Rectal smooth muscle tissue (tissue), 1 donor: ENCODE measurements at regions not wholly inside any gene's neighbourhood (a gene's known extent, or its start where the extent isn't known, plus 50 kb on each side); places are given as distances from the start of the nearest gene placed in this dataset.

ENCODE experiments used
- H3K27ac ChIP-seq: one replicate; pipeline ENCODE4 v1.7.0; 2013; ENCODE audit warnings: low read depth, low read length, inconsistent platforms
- H3K27me3 ChIP-seq: one replicate; pipeline ENCODE4 v1.7.0; 2013; ENCODE audit warnings: low read length; ENCODE audit not compliant: control insufficient read depth, insufficient read depth
- H3K36me3 ChIP-seq: one replicate; pipeline ENCODE4 v1.7.0; 2013; ENCODE audit warnings: low read length; ENCODE audit not compliant: control insufficient read depth, insufficient read depth
- H3K4me1 ChIP-seq: one replicate; pipeline ENCODE4 v1.7.0; 2013; ENCODE audit warnings: low read length; ENCODE audit not compliant: control insufficient read depth, insufficient read depth
- H3K4me3 ChIP-seq: one replicate; pipeline ENCODE4 v1.7.0; 2013; ENCODE audit warnings: low read length
- H3K9ac ChIP-seq: one replicate; pipeline ENCODE4 v1.7.0; 2013; ENCODE audit warnings: low read length

DNA sequence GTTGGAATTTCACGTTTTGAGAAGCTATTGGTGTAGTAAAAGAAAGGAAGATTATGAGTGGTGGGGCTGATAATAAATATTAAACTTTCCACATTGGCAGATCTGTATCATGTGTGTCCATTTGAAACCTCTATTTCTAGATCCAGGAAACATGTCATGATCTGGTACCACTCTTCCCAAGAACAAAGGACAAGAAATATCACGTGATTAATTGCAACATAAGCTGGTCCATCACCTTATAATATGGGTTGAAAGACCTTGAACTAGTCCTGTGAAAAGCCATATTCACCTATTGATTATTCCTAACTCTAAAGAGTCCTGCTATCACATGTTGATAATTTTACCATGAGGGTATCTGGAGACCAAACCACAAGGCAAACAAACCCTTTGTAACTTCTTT lies 335.3 kb upstream of the SMIM21 start:
- H3K4me1 ChIP-seq = no peaks in the 10 kb centered on the region
- no peak overlapping the region for H3K27ac ChIP-seq
- H3K27me3 ChIP-seq = no peaks in the 10 kb centered on the region
- H3K4me3 ChIP-seq = no peak overlapping the region
- H3K9ac ChIP-seq = no peak overlapping the region
- no peaks in the 10 kb centered on the region for H3K36me3 ChIP-seq

DNA sequence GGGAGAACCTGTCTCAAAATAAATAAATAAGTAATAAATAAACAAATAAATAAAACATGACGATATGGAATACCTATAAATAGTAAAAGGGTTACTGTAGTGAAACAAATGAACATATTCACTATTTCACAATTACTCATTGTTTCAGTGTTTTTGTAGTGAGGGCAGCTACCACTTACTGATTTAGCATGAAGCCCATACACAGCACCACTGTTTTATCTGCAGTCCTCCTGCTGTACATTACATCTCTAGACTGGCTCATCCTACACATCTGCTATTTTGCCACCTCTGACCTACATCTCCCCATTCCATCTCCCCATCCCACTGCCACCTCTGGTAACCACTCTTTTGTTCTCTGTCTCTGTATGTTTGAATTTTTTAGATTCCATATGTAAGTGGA lies 332.7 kb upstream of the SMIM21 start:
- Histone ChIP-seq H3K27me3 (no peaks in the 10 kb centered on the region), H3K4me3 (no peak overlapping the region), H3K4me1 (no peaks in the 10 kb centered on the region), H3K9ac (no peak overlapping the region), H3K27ac (no peak overlapping the region), H3K36me3 (no peaks in the 10 kb centered on the region)

DNA sequence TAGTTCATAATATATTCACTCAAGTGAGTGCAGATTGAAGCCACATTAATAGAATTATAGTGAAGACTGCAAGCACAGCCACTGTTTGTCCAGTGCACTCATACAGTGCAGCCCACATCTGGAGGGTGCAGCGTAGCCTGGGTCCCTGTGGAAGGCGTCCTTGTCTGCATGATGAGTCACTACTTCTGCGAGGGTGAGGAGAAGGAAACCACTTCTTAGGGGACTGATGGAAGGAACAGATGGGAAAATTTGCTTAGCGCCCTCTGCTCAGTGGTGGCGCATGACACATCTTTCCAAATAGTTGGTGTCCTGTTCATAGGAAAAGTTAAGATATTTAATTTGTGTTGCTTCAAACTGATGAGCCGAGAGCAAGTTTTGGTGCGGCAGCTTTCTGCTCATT lies 330.4 kb upstream of the SMIM21 start:
- Histone ChIP-seq H3K4me1 (no peaks in the 10 kb centered on the region), H3K27ac (no peak overlapping the region), H3K36me3 (no peaks in the 10 kb centered on the region), H3K4me3 (no peak overlapping the region), H3K9ac (no peak overlapping the region), H3K27me3 (no peaks in the 10 kb centered on the region)

DNA sequence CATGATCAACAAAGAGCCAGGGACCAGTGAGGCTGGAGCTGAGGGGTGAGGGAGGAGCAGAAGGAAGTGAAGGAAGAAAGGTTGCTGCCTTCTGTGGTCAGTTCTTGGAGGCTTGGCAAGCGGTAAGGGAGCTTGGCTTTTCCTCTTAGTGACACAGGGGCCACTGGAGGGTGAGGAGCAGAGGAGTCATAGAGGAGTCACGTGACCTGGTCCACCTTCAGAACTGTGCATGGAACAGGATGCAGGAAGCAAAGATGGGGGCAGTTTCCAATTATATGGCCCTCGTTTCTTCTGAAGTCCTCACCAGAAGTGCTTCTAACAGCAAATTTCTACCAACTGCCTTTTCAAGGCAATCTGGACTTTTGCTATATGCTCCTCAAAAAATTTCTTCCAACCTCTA lies 326.9 kb upstream of the SMIM21 start:
- H3K9ac ChIP-seq = no peak overlapping the region
- no peaks in the 10 kb centered on the region for H3K4me1 ChIP-seq
- no peaks in the 10 kb centered on the region for H3K36me3 ChIP-seq
- H3K27ac ChIP-seq = no peak overlapping the region
- H3K27me3 ChIP-seq = no peaks in the 10 kb centered on the region
- no peak overlapping the region for H3K4me3 ChIP-seq

DNA sequence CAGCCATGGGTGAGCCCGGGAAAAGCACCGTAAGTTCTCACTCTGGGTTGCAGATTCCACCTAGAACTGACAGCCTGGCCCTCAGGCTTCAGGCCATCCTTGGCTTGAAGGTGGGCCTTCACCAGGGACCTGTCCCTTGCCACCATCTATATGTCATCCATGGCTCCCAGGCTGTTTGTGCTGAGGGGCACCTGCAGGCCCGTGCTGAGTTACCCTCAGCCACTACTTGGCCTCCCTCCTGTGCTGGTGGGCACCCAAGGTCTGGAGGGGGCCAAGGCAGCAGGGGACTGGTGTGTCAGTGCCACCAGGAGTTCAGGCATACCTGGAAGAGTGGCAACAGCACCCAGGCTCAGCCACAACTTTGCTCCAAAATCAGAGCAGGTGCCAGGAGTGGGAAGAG lies 326.2 kb upstream of the SMIM21 start:
- Histone ChIP-seq H3K36me3 (no peaks in the 10 kb centered on the region), H3K9ac (no peak overlapping the region), H3K27me3 (no peaks in the 10 kb centered on the region), H3K4me3 (no peak overlapping the region), H3K4me1 (no peaks in the 10 kb centered on the region), H3K27ac (no peak overlapping the region)

DNA sequence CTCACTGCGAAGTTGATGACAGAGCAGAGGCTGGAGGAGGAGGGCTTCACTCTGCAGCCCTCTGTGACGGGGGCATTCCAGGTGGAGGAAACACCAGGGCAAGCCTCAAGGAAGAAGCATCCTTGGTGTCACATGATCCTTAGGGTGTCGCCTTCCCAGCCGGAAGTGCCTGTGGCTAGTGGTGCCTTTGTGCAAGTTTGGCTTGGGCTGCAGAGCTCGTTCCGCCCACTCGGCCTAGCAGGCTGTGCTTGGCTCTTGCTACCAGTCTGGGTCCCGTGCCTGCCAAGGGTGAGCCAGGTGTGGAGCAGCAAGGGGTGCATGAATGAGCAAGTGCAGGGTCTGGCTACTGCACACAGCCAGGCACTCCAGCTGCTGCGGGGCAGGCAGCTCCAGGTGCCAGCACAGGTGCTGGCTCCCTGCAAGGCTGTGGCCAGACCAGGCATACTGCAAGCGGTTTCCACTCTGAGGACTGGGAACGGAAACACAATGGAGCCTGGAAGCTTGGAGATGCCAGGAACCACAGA lies 325.3 kb upstream of the SMIM21 start:
- no peaks in the 10 kb centered on the region for H3K4me1 ChIP-seq
- H3K27ac ChIP-seq = no peak overlapping the region
- H3K27me3 ChIP-seq = no peaks in the 10 kb centered on the region
- H3K36me3 ChIP-seq = no peaks in the 10 kb centered on the region
- no peak overlapping the region for H3K4me3 ChIP-seq
- H3K9ac ChIP-seq = no peak overlapping the region

DNA sequence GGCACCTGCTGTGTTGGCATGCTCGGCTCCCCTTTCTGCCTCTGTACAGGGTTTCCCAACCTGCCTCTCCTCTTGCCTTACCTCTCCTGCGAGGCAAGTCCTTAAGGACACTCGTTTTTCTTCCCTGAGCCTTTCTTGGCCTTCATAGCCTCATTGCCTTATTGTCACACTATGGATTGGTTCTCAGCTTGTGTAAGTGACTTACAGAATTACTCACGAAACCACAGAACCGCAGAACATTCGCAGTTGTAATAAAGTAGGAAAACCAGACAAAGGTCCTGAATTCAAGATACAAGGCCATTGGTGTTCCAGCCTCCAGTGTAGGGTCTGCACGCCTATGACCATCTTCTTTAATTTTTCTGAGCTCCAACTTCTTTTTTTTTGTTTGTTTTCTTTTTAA lies 317.6 kb upstream of the SMIM21 start:
- no peaks in the 10 kb centered on the region for H3K27me3 ChIP-seq
- no peak overlapping the region for H3K27ac ChIP-seq
- H3K4me1 ChIP-seq = peaks cover 2% of the 10 kb centered on the region
- no peak overlapping the region for H3K4me3 ChIP-seq
- H3K36me3 ChIP-seq = no peaks in the 10 kb centered on the region
- no peak overlapping the region for H3K9ac ChIP-seq

DNA sequence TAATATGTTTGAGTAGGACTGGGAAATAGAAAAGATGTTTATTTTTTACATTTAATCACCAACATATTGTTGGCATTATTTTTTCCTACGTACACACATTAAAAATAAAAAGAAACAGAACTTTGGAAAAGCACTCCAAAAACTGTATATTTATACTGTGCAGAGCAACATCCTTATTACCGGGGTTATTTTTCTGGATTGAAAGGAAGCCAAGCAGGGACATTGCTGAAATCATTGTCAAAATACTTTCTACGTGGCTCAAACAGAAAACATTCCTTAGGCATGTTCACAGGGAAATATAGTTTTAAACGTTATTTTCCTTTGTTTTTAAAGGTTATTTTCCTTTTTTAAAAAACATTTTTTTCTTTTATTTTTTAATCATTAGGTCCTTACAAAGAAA lies 315.0 kb upstream of the SMIM21 start:
- H3K36me3 ChIP-seq = no peaks in the 10 kb centered on the region
- H3K27me3 ChIP-seq = no peaks in the 10 kb centered on the region
- H3K4me3 ChIP-seq = no peak overlapping the region
- H3K9ac ChIP-seq = no peak overlapping the region
- peaks cover 5% of the 10 kb centered on the region for H3K4me1 ChIP-seq
- no peak overlapping the region for H3K27ac ChIP-seq

DNA sequence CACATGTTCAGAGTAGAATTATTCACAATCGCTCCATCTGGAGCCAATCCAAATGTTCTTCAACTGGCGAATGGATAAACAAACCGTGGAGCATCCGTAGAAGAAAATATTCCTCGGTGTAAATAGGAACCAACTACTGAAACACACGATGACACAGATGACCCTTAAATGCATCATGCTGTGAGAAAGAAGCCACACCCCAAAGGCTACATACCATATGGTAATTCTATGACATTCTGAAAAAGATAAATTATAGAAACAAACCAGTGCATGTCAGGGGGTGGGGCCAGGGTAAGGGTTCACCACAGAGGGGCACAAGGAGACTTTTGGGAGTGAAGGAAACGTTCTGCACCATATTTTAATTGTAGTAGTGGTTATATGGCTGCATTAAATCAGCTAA lies 312.2 kb upstream of the SMIM21 start:
- no peaks in the 10 kb centered on the region for H3K27me3 ChIP-seq
- H3K27ac ChIP-seq = peak overlapping the region; percentile 30
- peaks cover 5% of the 10 kb centered on the region for H3K4me1 ChIP-seq
- no peak overlapping the region for H3K9ac ChIP-seq
- H3K36me3 ChIP-seq = no peaks in the 10 kb centered on the region
- no peak overlapping the region for H3K4me3 ChIP-seq

DNA sequence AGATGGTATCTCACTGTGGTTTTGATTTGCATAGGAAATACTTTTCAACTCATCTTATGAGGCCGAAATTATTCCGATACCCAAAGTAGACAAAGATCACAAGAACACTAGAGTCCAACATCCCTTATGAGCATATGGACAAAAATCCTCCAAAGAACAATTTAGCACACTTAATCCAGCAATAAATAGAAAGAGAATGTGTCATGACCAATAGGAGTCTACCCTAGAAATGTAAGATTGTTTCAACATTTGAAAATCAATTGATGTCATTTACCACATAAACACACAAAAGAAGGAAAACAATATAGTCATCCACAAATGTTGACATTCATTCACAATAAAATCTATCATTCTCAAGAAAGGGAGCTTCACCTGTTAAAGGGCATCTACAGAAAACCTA lies 307.8 kb upstream of the SMIM21 start:
- H3K27ac ChIP-seq = no peak overlapping the region
- H3K9ac ChIP-seq = no peak overlapping the region
- no peaks in the 10 kb centered on the region for H3K36me3 ChIP-seq
- H3K27me3 ChIP-seq = no peaks in the 10 kb centered on the region
- H3K4me3 ChIP-seq = no peak overlapping the region
- H3K4me1 ChIP-seq = peaks cover 3% of the 10 kb centered on the region

DNA sequence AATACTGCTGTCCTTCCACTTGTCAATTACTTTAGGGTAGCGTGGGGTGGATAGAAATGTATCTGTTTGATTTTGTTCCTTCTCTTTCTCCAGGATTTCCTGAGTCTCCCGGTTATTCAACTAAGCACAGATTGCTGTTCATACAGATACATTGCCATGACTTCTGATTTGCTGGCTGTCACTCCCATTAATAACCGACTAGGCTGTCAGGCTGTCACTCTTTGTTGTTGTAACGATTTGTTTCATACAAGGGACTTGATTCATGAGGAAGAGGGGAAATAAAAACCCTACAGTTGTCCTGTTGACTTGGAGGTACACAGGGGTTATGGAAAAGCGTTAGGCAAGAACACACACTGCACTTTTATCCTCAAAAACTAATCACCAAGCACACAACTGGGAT lies 302.7 kb upstream of the SMIM21 start:
- no peak overlapping the region for H3K4me3 ChIP-seq
- H3K27me3 ChIP-seq = no peaks in the 10 kb centered on the region
- no peaks in the 10 kb centered on the region for H3K4me1 ChIP-seq
- H3K27ac ChIP-seq = no peak overlapping the region
- no peak overlapping the region for H3K9ac ChIP-seq
- no peaks in the 10 kb centered on the region for H3K36me3 ChIP-seq

DNA sequence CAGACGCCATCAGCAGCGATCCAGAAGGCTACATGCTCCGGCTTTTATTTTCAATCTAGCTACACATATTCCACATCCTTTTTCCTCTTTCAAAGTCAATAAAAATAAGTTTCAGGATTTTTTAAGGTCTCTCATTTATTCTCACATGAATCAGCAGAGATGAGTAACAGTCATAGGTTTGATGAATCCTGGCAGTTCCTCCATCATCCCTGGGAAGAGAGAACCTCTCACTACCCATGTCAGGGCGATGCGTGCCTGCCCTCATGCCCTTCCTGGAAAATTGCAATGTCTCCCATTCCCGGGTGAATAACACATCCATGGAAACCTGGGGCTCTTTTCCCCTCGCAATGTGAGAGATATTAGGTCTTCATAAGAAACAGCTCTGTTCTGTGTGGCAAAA lies 301.1 kb upstream of the SMIM21 start:
- no peak overlapping the region for H3K27ac ChIP-seq

DNA sequence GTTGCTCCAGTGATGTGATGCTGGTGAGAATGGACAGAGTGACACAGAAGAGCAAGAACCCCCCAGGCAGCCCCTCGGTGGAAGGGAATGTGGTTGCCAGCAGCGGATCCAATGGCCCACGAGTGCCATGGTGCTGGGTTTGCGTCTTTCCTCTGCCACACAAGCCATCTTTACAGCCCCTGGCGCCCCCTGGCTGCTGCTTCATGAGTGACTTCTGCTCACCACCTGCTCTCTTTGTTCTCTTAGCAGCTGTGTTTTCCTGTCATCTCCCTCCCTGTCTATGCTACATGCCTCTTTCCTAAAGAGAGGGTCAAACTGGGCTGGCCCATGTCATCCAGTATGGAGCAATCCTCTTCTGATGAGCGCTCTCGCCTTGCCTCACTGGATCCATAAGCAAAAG lies 300.0 kb upstream of the SMIM21 start:
- no peak overlapping the region for H3K4me3 ChIP-seq
- H3K4me1 ChIP-seq = no peaks in the 10 kb centered on the region
- no peaks in the 10 kb centered on the region for H3K36me3 ChIP-seq
- H3K27ac ChIP-seq = no peak overlapping the region
- no peak overlapping the region for H3K9ac ChIP-seq
- H3K27me3 ChIP-seq = no peaks in the 10 kb centered on the region

More for the DNA sequence above, 301.1 kb upstream of the SMIM21 start:
- Histone ChIP-seq H3K4me1 (no peaks in the 10 kb centered on the region), H3K27me3 (no peaks in the 10 kb centered on the region), H3K36me3 (no peaks in the 10 kb centered on the region), H3K4me3 (no peak overlapping the region), H3K9ac (no peak overlapping the region)
